22Rv1 (cell line): ENCODE measurements at regions not wholly inside any gene's neighbourhood (a gene's known extent, or its start where the extent isn't known, plus 50 kb on each side); places are given as distances from the start of the nearest gene placed in this dataset.

Experiments used
- H3K27ac ChIP-seq: fragments of 450-650 bp; 2 replicates; pipeline ENCODE4 v1.5.1; 2017
- CTCF ChIP-seq: fragments of 450-650 bp; IDR thresholded peaks from 2 replicates; pipeline ENCODE4 v1.5.1; 2017; ENCODE audit warnings: mild to moderate bottlenecking
- ZFX ChIP-seq: fragments of 450-650 bp; IDR thresholded peaks from 2 replicates; pipeline ENCODE4 v1.6.1; 2017; ENCODE audit warnings: antibody characterized with exemption, borderline replicate concordance

- no peak overlapping the region for H3K27ac ChIP-seq
- no peak for TF ChIP-seq ZFX
- TF ChIP-seq CTCF = no peak
Measured at GRCh38 chr2:181145645-181146044, 165.2 kb downstream of the UBE2E3 start.

GRCh38 chr2:181146171-181146570, 165.8 kb downstream of the UBE2E3 start:
- no peak overlapping the region for H3K27ac ChIP-seq
- TF ChIP-seq CTCF = no peak

GRCh38 chr2:181149056-181149455, 168.7 kb downstream of the UBE2E3 start:
- TF ChIP-seq ZFX (no peak), CTCF (no peak)
- H3K27ac ChIP-seq = no peak overlapping the region

GRCh38 chr2:181152226-181152625, 171.8 kb downstream of the UBE2E3 start:
- no peak overlapping the region for H3K27ac ChIP-seq
- TF ChIP-seq CTCF = no peak
- no peak for TF ChIP-seq ZFX

GRCh38 chr2:181152701-181153100, 172.3 kb downstream of the UBE2E3 start:
- TF ChIP-seq ZFX = no peak
- TF ChIP-seq CTCF = no peak
- H3K27ac ChIP-seq = no peak overlapping the region

- TF ChIP-seq CTCF (no peak), ZFX (no peak)
- no peak overlapping the region for H3K27ac ChIP-seq
Measured at GRCh38 chr2:181153886-181154285, 173.5 kb downstream of the UBE2E3 start.

GRCh38 chr2:181157326-181157725, 176.9 kb downstream of the UBE2E3 start:
- TF ChIP-seq ZFX (no peak), CTCF (no peak)
- H3K27ac ChIP-seq = no peak overlapping the region
